GM19324 (cell line): ENCODE measurements at regions not wholly inside any gene's neighbourhood (a gene's known extent, or its start where the extent isn't known, plus 50 kb on each side); places are given as distances from the start of the nearest gene placed in this dataset.
A peak's percentile ranks its signal among the peaks of the same experiment; 100 is the strongest.

Source experiments
- ATAC-seq: cut with Tn5 transposase; IDR thresholded peaks from one replicate; pipeline ENCODE4 v1.9.1; 2021; ENCODE audit warnings: mild to moderate bottlenecking, moderate library complexity; ENCODE audit not compliant: unreplicated experiment, low FRiP score

DNA sequence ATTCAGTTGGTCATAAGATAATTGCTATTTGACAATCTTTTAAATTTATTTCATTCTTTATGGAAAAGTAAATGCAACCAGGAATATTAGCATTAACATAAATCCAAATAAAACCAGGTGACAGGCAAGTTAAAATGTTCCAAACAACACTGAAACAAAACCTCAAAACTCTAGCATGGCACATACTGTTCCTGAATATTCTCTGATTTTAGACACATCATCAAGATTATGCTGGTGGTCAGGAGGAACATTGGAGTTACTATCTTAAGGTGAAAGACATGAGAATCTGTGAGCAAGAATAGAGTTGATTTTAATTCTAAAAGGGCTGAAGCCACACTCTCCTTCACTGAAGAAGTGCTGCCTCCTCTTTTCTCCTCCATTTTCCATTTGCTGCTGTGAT, 421.0 kb upstream of the THBS1 start:
- ATAC-seq, result no peak

DNA sequence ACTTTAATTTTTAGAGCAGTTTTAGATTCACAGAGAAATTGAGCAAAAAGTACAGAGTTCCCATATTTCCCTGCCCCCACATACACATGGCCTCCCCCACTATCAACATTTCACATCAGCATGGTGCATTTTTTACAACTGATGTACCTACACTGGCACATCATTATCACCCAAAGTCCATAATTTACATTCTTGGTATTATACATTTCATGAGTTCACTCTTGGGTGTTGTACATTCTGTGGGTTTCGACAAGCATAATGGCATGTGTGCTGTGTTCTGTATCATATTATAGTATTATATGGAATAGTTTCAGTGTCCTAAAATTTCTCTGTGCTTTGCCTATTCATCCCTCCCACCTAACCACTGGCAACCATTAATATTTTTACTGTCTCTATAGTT, 419.8 kb upstream of the THBS1 start:
- no peak for ATAC-seq

DNA sequence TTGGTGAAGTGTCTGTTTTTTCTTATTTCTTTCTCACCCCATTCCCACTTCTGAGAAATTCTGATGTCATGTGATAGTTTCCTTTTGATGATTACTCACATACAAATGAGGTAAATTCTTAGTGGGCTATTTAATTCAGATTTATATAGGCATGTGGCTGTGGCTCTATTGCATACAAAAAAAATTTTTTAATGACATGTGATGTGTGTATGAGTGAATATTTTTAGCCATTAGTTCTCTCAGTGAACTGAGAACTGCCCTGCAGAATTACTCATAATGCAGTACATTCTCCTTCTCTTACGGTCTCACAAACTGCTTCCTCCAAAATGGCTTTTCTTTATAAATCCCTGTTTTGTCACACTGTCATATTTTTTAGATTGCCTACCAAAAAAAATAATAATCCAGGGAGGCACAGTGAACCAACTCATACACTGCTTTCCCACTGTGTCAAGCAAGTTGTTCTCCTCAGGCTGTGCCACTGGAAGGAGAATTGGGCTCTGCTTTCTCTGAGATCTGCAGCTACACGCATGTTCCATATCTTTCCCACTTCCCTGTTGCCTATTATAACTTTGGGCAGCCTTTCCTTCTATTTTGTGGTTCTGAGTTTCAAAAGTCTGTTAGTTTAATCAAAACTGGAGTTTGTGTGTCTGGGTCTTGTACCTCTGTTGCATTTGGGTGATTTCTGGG, 415.7 kb upstream of the THBS1 start:
- no peak for ATAC-seq

- ATAC-seq, result no peak
Measured at GRCh38 chr15:39167164-39168058, 413.5 kb upstream of the THBS1 start.

GRCh38 chr15:39171944-39172368, 408.9 kb upstream of the THBS1 start:
- ATAC-seq, result no peak

DNA sequence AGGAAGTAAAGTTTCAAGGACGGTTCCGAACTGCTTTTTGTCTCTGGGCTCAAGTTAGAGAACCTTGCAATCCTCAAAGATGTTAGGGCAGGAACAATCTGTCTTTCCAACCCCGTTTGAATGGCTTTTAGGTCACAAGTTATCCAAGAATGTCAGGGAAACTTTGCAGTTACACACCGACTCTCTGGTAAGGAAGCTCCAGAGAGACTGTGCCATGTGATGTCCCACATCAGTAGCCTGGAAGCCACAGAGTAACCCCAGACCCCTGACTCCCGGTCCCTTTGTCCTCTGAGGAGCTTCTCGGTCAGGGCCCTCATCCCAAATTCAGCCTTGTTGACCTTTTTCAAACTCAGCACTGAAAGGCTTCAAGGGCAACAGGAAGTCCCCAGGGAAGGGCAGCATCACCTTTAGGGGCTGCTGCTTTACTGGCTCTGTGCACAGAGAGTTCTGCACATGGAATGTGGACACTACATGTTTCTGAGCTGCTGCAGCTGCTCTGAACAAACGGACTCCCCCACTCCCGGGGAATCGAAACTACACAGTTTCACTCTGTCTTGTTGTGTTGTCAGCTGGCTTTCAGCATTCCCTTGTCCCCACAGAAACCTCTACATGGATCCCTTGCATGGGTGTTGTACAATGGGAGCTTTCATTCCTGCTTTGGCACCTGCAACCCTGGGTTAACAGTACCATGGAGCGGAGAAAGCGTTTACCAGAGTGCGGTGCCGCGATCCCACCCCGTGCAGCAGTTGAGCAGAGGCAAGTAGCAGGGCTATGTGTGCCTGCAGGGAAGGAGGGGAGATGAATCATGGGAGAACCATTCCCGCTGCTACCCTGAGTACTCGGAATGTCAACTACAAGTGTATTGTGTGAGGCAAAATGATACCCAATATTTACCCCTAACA, 408.2 kb upstream of the THBS1 start:
- peak; percentile 57 for ATAC-seq

DNA sequence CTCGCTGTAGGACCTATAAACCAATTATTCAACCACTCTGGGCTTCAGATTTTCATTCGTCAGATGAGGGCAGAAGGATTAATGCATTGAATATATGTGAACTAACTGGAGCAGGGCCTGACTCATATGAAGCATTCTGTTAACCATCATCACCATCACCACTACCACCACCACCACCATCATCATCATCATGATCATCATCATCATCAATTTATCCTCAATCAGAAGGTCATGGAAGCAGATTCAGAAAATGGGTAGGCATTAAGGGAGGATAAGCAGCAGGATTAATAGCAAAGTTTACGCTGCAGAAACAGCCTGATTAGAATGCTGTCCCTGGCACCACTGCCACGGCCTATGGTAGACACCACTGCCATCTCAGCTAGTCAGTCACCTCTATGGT, 407.5 kb upstream of the THBS1 start:
- ATAC-seq, result no peak

DNA sequence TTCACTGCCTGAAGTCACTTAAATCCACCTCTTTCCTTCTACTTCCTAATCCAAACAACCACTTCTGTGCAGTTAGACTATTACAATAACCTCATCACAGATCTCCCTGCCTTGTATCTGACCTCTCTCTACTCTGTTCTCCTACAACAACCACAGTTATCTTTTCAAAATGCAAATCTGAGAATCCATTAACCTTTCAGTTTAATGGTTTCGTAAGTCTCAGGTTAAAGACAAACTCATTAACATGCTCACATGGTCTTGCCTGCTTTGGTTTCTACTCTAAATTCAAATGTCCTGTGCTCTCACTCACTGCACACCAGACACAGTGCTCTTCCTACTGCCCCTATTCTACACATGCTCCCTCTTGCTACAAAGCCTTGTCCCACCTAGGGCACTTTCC, 406.5 kb upstream of the THBS1 start:
- peak; percentile 53 for ATAC-seq

- ATAC-seq, result no peak
Measured at GRCh38 chr15:39176030-39176429, 404.8 kb upstream of the THBS1 start.

DNA sequence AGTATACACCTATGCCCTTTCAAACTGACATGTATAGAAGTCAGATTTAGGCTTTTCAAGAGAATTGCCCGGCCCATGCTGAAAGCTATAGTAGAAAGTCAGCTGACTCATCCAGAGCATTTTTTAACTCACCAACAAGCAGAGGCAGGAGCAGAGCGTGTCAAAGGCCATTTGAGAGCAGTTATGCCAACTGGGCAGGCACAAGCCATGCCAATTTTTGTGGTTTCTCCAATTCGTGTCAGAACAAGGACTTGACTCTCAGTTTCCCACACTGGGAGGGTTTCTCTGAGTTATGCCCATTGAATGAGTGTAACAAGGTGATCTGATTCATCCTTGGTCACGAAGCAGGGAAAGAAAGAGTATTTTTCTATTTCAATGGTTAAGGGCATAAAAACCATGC, 403.3 kb upstream of the THBS1 start:
- ATAC-seq, result no peak

DNA sequence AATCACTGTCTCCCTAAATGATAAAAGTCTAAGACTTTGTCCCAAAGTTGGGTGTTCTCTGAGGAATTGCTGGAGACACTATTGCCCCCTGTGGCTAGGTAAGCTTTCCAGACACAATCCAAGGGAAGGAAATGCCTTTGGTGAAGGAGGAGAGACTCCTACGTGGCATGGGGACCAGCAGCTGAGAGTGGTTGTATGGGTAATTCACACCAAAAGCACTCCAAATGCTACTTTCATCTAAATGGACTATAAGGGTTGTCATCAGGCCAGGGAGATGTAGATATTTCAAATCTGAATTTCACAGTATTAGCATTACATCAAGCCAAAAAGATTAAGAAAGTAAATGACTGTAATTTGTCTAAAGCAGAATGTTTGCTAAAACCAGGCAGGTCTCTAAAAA, 400.8 kb upstream of the THBS1 start:
- no peak for ATAC-seq

DNA sequence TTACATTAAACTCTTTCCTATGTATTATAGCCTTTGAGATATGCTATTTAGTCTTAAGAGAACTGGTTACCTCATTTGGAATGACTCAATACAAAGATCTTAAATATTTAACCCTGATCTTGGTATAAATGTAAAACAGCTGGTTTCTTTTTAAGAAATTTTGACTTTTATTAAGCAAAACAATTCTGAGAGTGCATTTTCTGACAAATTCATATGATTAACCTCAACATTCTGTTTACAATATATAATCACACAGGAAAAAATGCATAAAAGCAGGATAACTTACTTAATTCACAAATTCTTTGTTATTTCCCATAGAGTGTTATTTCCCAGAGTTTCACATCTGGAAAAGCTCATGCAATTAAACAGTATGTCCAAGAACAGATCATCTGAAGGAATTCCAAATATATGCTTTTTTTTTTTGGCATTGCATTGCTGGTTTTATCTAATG, 400.4 kb upstream of the THBS1 start:
- no peak for ATAC-seq

DNA sequence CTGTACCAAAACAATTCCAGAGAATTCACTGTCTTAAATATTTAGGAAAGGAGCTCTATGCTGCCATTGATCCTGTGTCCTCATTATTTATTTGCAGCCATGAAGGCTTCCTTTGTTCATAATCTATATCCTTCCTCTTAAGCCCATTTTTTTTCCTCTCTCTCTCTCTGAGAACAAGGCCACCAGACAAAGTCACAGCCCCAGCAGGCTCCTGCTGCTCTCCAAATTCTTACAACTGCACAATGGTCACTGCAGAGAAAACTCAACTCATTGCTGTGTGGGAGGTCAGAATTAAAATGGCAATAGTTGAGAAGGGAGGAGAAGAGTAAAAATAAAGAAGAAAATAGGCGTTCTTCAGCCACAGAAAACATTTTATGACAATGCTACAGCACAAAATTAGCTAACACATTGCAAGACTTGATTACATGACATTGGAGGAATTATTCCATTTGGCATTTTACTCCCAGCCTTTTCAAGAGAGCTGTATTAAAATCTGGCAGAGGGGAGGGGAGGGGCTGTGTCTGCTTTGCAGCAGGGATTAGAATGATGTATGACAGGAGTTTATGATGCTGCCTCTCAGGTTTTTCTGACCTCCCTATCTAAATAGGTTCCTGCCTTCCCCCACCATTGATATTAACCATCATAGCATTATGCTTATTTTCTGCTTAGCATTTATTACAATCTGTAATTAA, 399.7 kb upstream of the THBS1 start:
- no peak for ATAC-seq

DNA sequence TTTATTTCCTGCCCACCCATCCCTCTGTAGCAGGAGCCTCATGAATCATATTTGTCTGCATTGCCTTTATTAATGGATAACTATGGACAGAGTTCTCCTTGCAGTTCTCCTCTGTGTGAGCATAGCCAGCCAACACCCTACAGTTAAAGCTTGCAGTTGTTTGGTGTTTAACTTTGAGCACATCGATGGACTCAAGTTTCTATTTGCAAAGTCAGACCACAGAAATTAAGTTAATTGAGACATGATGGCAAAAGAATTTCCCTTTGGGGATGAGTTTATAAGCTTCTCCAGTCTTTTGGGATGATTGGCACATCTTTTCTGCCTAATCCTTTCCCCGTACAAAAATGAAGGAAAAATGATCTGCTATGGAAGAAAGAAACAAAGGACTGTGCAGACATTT, 398.9 kb upstream of the THBS1 start:
- ATAC-seq, result no peak

- ATAC-seq, result no peak
Measured at GRCh38 chr15:39183164-39183881, 397.6 kb upstream of the THBS1 start.

DNA sequence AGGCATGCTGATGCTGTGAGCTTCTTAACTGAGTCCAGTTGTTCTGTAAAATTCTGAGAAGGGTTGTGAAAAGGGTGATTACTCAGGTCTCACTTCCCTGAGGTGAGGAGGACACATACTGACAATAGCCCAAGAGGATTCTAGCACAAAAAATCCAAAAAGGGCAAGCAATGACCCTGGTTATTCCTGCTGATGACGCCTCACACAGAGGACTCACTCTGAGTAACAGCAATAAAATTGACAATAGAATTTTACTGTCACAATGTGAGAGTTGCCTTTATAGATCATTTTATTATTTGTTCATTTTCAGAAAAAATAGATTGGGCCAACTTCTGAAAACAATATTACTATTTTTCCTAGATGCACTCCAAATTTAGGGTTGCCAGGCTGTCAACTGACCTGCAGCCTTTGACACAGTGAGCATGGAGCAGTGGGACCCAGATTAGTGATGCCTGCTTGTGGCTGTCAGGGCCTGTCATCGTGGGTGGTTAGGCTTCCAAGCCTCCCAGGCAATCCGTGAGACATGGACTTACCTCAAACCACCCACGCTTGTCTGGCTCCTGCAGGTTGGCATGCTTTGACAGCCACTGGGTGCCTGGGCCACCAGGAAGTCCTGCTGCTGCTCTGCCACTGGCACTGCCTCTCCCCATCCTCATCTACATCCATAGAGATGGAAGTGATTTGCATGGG, 396.0 kb upstream of the THBS1 start:
- no peak for ATAC-seq

GRCh38 chr15:39188314-39188713, 392.6 kb upstream of the THBS1 start:
- no peak for ATAC-seq

DNA sequence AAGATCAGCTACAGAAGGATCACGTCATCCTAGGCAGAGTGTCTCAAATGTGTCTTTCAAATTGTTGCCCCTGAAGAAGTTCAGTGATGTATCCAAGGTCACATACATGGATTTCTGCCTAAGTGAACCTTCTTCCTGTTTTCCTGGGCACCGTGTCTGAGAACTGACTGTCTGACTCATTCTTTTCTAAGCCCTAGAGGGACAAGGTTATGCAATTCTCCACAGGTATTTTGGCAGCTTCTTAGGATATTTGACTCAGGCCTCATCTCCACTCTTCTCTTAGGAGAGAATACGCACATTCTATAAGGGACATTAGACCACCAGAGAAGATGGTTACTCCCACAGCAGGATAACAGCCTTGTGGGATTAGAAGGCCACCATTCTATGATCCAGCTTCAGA, 391.9 kb upstream of the THBS1 start:
- no peak for ATAC-seq

- ATAC-seq, result no peak
Measured at GRCh38 chr15:39191871-39192291, 389.0 kb upstream of the THBS1 start.
